Naive thymus-derived CD4-positive, alpha-beta T cell (primary cell): ENCODE measurements at regions not wholly inside any gene's neighbourhood (a gene's known extent, or its start where the extent isn't known, plus 50 kb on each side); places are given as distances from the start of the nearest gene placed in this dataset.

ENCODE experiments used
- ATAC-seq: fragments of 150-1000 bp; cut with Tn5 transposase; 2 replicates; pipeline ENCODE4 v1.10.0; 2021; ENCODE audit warnings: mild to moderate bottlenecking, moderate library complexity
- CTCF ChIA-PET: fragments of 350-600 bp; sonication (Branson Sonifier 250); formaldehyde crosslinking; loops from one replicate; lab custom pipeline; 2021; ENCODE audit warnings: antibody characterized with exemption; lab: Charles Lee
- POLR2A ChIA-PET: fragments of 350-600 bp; sonication (Branson Sonifier 250); formaldehyde crosslinking; loops from one replicate; lab custom pipeline; 2021; ENCODE audit warnings: antibody characterized with exemption, inconsistent platforms; lab: Charles Lee
- DNase-seq, 9 donors: peaks; one replicate each; pipeline versions ENCODE4 v3.0.0 to v3.0.0-alpha.2; 2020 to 2022; ENCODE audit warnings: mixed read lengths in 1 of 9
- H3K27ac ChIP-seq: one replicate; pipeline ENCODE4 v1.7.0; 2013; ENCODE audit warnings: mild to moderate bottlenecking, low read depth, low read length, moderate library complexity
- H3K27me3 ChIP-seq, 2 donors: one replicate each; pipeline ENCODE4 v1.7.0; 2013; ENCODE audit warnings: low read length in 2 of 2, mild to moderate bottlenecking in 2 of 2, moderate library complexity in 2 of 2; ENCODE audit not compliant: control insufficient read depth in 2 of 2, insufficient read depth in 2 of 2
- H3K36me3 ChIP-seq, 3 experiments: 1 replicate in 2 of 3; 2 replicates in 1 of 3; pipeline ENCODE4 v1.7.0; 2013; ENCODE audit warnings: low read length in 3 of 3, mild to moderate bottlenecking in 3 of 3, moderate library complexity in 1 of 3; ENCODE audit not compliant: insufficient read depth in 3 of 3, control insufficient read depth in 2 of 3
- H3K4me1 ChIP-seq, 2 donors: one replicate each; pipeline ENCODE4 v1.7.0; 2013; ENCODE audit warnings: low read length in 2 of 2, mild to moderate bottlenecking in 2 of 2, moderate library complexity in 1 of 2; ENCODE audit not compliant: control insufficient read depth in 2 of 2, insufficient read depth in 2 of 2
- H3K4me3 ChIP-seq: 2 replicates; pipeline ENCODE4 v1.7.0; 2013; ENCODE audit warnings: mild to moderate bottlenecking, low read length
- H3K9me3 ChIP-seq, 3 experiments: 1 replicate in 2 of 3; 2 replicates in 1 of 3; pipeline ENCODE4 v1.7.0; 2013; ENCODE audit warnings: low read length in 3 of 3; ENCODE audit not compliant: control insufficient read depth in 2 of 3
- H3K27ac Mint-ChIP-seq, 9 donors: one replicate each; pipeline ENCODE4 v1.8.0; 2020 to 2022; ENCODE audit warnings: mixed read lengths in 9 of 9, mild to moderate bottlenecking in 8 of 9, moderate library complexity in 5 of 9, inconsistent platforms in 2 of 9
- H3K27me3 Mint-ChIP-seq, 5 donors: one replicate each; pipeline ENCODE4 v1.8.0; 2021 to 2022; ENCODE audit warnings: mixed read lengths in 5 of 5, mild to moderate bottlenecking in 1 of 5
- H3K36me3 Mint-ChIP-seq, 5 donors: one replicate each; pipeline ENCODE4 v1.8.0; 2020 to 2022; ENCODE audit warnings: mixed read lengths in 5 of 5, mild to moderate bottlenecking in 3 of 5, inconsistent platforms in 1 of 5
- H3K4me1 Mint-ChIP-seq, 7 donors: one replicate each; pipeline ENCODE4 v1.8.0; 2020 to 2022; ENCODE audit warnings: mixed read lengths in 7 of 7, mild to moderate bottlenecking in 3 of 7, inconsistent platforms in 1 of 7
- H3K4me3 Mint-ChIP-seq, 10 donors: one replicate each; pipeline ENCODE4 v1.8.0; 2020 to 2022; ENCODE audit warnings: mild to moderate bottlenecking in 10 of 10, mixed read lengths in 10 of 10, moderate library complexity in 6 of 10, inconsistent platforms in 2 of 10
- H3K9me3 Mint-ChIP-seq, 11 donors: one replicate each; pipeline ENCODE4 v1.8.0; 2020 to 2022; ENCODE audit warnings: mixed read lengths in 11 of 11, mild to moderate bottlenecking in 4 of 11, inconsistent platforms in 1 of 11, moderate library complexity in 1 of 11
- intact Hi-C, 2 donors: fragments of 100-400 bp; cut with micrococcal nuclease; formaldehyde crosslinking; loops; one replicate each; pipeline ENCODE4 v1.15.1; 2023

DNA sequence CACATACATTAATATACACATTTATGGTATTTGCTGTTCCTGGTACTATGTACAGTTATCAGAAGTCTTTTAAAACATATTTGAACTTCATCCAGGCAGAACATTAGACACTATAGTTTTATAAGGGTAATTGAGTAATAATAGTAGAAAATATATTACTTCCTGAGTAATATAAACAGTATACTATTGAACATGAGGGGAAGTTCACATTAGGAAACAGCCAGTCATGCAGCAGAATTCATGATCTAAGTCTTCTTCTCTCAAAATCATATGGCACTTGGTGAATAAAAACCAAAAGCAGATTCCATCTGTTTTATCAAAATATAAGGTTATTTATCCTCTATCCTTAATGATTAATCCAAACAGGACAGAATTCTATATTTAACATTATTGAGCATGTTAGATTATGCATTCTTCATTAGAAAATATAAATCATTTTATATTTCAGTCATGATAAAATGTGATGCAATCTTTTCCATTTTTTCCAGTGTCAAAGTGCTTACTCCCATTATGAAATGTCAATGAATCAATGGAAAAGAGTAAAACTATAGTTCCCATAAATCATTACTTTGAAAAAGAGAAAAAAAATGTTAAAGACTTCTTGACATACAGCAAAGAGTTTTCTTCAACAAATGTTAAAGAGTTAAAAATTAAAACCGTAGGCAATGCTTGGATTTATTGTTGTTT is 584.3 kb upstream of the TUSC1 start:
- Histone ChIP-seq H3K4me1 (no peaks in the 10 kb centered on the region), H3K4me3 (no peak overlapping the region), H3K27ac (no peak overlapping the region), H3K36me3 (no peaks in the 10 kb centered on the region), H3K9me3 (no peaks in the 10 kb centered on the region), H3K27me3 (no peaks in the 10 kb centered on the region)
- CTCF ChIA-PET: interaction anchor here (0.6 kb wide), 1 partner anchor 20 kb away, joined by 4 read pairs; no protein-coding TSS in a partner anchor
- POLR2A ChIA-PET: no interaction called here
- H3K4me1 Mint-ChIP-seq: no peaks in the 10 kb centered on the region
- DNase-seq (no peak), ATAC-seq (no peak)
- H3K9me3 Mint-ChIP-seq: peaks cover 0 to 11% (median 2%) of the 10 kb centered on the region in 11 donors
- no peaks in the 10 kb centered on the region for H3K27me3 Mint-ChIP-seq
- intact Hi-C loops: no loop called here
- H3K27ac Mint-ChIP-seq: no peak overlapping the region
- no peaks in the 10 kb centered on the region for H3K36me3 Mint-ChIP-seq
- H3K4me3 Mint-ChIP-seq: no peak overlapping the region

DNA sequence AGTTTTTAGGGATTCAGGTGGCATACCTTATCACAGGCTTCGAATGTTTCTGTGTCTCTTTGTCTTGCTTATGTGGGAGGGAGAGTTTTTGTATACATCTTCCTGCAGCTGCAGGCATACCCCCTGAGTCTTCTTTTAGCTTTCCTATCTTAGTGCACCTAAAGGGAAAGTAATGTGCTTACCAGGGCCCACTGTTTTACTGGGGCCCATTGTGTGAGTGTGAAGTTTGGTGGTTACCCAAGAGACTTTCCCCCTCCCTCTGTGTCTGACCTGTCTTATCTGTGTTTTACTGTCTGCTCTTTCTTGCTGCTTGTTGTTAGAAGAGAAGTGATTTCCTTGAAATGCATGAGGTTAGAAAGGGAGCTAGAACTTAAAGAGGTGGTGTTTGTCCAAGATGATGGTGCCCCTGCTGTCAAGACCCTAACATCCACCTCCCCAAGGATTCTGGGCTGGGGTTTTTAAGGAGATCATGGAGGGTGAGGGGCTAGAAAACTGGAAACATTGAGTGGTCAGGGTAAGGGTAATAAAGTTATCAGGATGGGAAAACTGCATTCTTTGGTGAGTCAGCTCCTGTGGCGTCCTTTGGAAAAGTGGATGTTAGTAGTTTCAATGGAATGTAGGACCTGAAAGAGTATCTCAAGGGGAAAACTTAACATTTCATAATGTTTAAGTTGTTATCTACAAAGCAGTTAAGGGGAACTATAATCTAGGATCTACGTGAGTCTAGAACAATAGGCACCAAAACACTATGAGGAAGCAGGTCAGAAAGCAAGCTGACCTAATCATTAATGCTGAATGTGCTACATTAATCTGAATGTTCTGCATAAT is 583.5 kb upstream of the TUSC1 start:
- H3K27me3 ChIP-seq: no peaks in the 10 kb centered on the region
- H3K4me1 ChIP-seq: no peaks in the 10 kb centered on the region
- no peaks in the 10 kb centered on the region for H3K4me1 Mint-ChIP-seq
- DNase-seq: no peak
- no peak overlapping the region for H3K4me3 Mint-ChIP-seq
- ChIA-PET CTCF (interaction anchor here (0.6 kb wide), 1 partner anchor 19 kb away, joined by 4 read pairs; no protein-coding TSS in a partner anchor), POLR2A (no interaction called here)
- peaks cover 0 to 8% (median 2%) of the 10 kb centered on the region in 11 donors for H3K9me3 Mint-ChIP-seq
- no peaks in the 10 kb centered on the region for H3K36me3 Mint-ChIP-seq
- no peaks in the 10 kb centered on the region for H3K27me3 Mint-ChIP-seq
- H3K27ac Mint-ChIP-seq: no peak overlapping the region
- H3K9me3 ChIP-seq: no peaks in the 10 kb centered on the region
- no peaks in the 10 kb centered on the region for H3K36me3 ChIP-seq
- no peak overlapping the region for H3K4me3 ChIP-seq
- intact Hi-C loops: no loop called here
- no peak overlapping the region for H3K27ac ChIP-seq
- ATAC-seq: no peak

DNA sequence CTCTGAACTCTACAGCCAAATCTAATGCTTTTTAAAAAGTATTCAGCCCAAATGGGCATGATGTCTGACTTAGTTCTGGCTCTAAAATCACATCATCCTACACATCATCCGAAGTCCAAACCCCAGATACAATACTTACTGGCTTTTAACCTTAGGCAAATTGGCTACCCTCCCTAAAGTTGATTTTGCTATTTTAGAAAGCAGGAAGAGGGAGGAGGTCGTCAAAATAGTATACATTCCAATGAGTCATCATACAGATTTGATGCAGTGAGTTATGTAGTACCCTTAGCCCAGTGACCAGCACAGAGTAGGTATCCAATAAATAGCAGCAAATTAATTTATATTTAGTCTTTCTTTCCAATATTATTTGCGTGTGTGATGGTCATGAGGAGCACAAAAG is 582.0 kb upstream of the TUSC1 start:
- Mint-ChIP-seq H3K27me3 (no peaks in the 10 kb centered on the region), H3K4me3 (no peak overlapping the region), H3K27ac (no peak overlapping the region), H3K4me1 (no peaks in the 10 kb centered on the region), H3K36me3 (no peaks in the 10 kb centered on the region), H3K9me3 (peaks cover 0 to 8% (median 2%) of the 10 kb centered on the region in 11 donors)
- ATAC-seq (no peak), DNase-seq (no peak)
- no peaks in the 10 kb centered on the region for H3K36me3 ChIP-seq
- H3K27ac ChIP-seq: no peak overlapping the region
- intact Hi-C loops: no loop called here
- no peaks in the 10 kb centered on the region for H3K9me3 ChIP-seq
- H3K4me3 ChIP-seq: no peak overlapping the region
- H3K4me1 ChIP-seq: no peaks in the 10 kb centered on the region
- H3K27me3 ChIP-seq: no peaks in the 10 kb centered on the region
- ChIA-PET POLR2A (no interaction called here), CTCF (no interaction called here)

DNA sequence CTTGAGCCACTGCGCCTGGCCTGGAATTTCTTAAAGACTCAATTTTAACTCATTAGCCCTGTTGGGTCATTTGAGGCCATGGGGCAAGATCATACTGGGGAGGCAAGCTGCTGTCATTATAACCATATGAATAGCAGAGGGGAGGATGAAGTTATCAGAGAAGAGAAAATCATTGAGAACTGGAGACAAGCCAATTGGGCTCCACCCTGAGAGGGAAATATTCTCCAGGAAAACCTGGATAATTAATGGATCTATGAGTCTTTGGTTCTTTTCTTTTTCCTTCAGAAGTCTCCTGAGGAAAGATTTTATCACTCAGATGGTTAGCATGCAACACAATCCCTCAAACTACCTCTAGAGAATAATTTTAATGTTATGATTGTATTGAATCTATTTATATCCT is 569.6 kb upstream of the TUSC1 start:
- H3K9me3 Mint-ChIP-seq: peaks cover 2 to 30% (median 15%) of the 10 kb centered on the region in 11 donors
- no peak overlapping the region for H3K27ac ChIP-seq
- no peaks in the 10 kb centered on the region for H3K36me3 ChIP-seq
- no peak for DNase-seq
- H3K27ac Mint-ChIP-seq: no peak overlapping the region
- H3K4me3 ChIP-seq: no peak overlapping the region
- ChIA-PET CTCF (no interaction called here), POLR2A (no interaction called here)
- ATAC-seq: no peak
- H3K4me1 Mint-ChIP-seq: no peaks in the 10 kb centered on the region
- no peaks in the 10 kb centered on the region for H3K27me3 ChIP-seq
- intact Hi-C loops: loop anchor here in 1 of 2 donors (10.0 kb wide), 1 partner anchor 57 kb away; no protein-coding TSS in a partner anchor
- H3K4me1 ChIP-seq: no peaks in the 10 kb centered on the region
- no peak overlapping the region for H3K4me3 Mint-ChIP-seq
- H3K9me3 ChIP-seq: no peaks in the 10 kb centered on the region
- peaks cover 0 to 4% (median 0%) of the 10 kb centered on the region in 5 donors for H3K36me3 Mint-ChIP-seq
- H3K27me3 Mint-ChIP-seq: no peaks in the 10 kb centered on the region

DNA sequence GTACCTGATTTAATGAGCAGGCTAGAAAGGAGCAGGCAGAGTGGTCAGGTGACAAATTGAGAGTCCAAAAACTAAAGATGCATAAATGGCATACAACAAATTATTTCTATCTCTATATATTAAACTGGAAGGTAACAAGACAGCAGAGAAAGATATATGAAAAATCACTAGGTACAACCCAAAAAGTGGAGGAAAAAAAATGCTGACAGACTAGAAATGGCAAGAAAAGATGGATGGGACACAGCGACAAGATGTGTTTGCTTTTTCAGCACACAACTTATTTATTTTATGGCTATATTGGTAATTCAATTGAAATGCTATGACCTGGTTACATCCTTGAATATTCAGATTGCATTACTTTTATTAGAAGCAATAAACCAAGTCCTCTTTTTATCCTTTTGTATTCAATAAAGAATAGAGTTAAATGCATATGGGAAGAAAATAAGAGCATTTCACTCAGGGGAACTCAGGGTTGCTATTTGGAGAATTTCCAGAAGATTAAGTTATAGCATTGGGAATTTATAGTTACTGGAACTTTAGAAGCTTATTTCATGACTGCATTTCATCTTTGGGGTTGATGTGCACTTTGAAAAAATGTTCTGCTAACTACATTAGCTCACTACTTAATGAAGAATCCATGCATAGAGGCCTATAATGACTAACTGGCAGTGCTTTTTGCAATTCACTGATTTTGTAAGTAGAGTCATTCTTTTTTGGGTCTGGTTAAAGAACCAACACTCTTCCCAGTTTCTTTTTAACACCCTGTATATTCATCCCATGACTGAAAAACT is 566.6 kb upstream of the TUSC1 start:
- no peak overlapping the region for H3K4me3 Mint-ChIP-seq
- peaks cover 0 to 4% (median 0%) of the 10 kb centered on the region in 5 donors for H3K36me3 Mint-ChIP-seq
- H3K4me3 ChIP-seq: no peak overlapping the region
- H3K27ac ChIP-seq: no peak overlapping the region
- H3K4me1 ChIP-seq: no peaks in the 10 kb centered on the region
- H3K27ac Mint-ChIP-seq: no peak overlapping the region
- CTCF ChIA-PET: no interaction called here
- no peak for ATAC-seq
- H3K4me1 Mint-ChIP-seq: no peaks in the 10 kb centered on the region
- no peaks in the 10 kb centered on the region for H3K27me3 Mint-ChIP-seq
- H3K9me3 Mint-ChIP-seq: peaks cover 0 to 26% (median 14%) of the 10 kb centered on the region in 11 donors
- no peaks in the 10 kb centered on the region for H3K9me3 ChIP-seq
- no peaks in the 10 kb centered on the region for H3K27me3 ChIP-seq
- H3K36me3 ChIP-seq: no peaks in the 10 kb centered on the region
- DNase-seq: no peak
- POLR2A ChIA-PET: no interaction called here
- intact Hi-C loops: loop anchor here in 1 of 2 donors (10.0 kb wide), 1 partner anchor 60 kb away; no protein-coding TSS in a partner anchor

DNA sequence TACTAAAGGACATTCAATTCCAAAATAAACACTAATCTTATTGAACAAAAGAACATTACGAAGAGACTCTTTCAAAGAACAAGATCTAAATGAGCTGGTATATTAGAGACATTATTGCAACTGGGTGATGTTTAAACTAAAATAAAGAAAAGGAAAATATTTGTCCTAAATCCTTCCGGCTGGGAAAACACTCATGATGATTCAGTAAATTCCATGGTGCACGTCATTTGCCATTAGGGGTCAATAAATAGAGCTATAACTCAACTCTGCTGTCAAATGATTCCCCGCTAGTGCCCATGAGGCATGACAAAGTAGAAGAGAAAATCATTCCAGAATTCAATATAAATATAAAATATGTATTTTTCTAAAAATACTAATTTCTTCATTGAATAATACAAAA is 565.5 kb upstream of the TUSC1 start:
- POLR2A ChIA-PET: no interaction called here
- Histone ChIP-seq H3K27me3 (no peaks in the 10 kb centered on the region), H3K4me3 (no peak overlapping the region), H3K9me3 (no peaks in the 10 kb centered on the region), H3K4me1 (no peaks in the 10 kb centered on the region), H3K27ac (no peak overlapping the region), H3K36me3 (no peaks in the 10 kb centered on the region)
- Mint-ChIP-seq H3K27ac (no peak overlapping the region), H3K36me3 (peaks cover 0 to 4% (median 0%) of the 10 kb centered on the region in 5 donors), H3K4me1 (no peaks in the 10 kb centered on the region), H3K4me3 (no peak overlapping the region), H3K27me3 (no peaks in the 10 kb centered on the region), H3K9me3 (peaks cover 0 to 20% (median 9%) of the 10 kb centered on the region in 11 donors)
- intact Hi-C loops: loop anchor here in 1 of 2 donors (10.0 kb wide), 1 partner anchor 61 kb away; no protein-coding TSS in a partner anchor
- DNase-seq: no peak
- no peak for ATAC-seq
- CTCF ChIA-PET: no interaction called here
